Spleen (tissue), 7 donors: ENCODE measurements at regions not wholly inside any gene's neighbourhood (a gene's known extent, or its start where the extent isn't known, plus 50 kb on each side); places are given as distances from the start of the nearest gene placed in this dataset.

Experiments used
- POLR2A ChIP-seq, 3 donors: fragments of 450-650 bp; IDR thresholded peaks; one replicate each; pipeline ENCODE4 v1.5.1; 2017; ENCODE audit warnings: antibody characterized with exemption in 3 of 3, mild to moderate bottlenecking in 1 of 3
- POLR2AphosphoS5 ChIP-seq, 3 donors: sonication (generic); formaldehyde crosslinking; IDR thresholded peaks; one replicate each; pipeline ENCODE4 v1.5.1; 2017; ENCODE audit warnings: antibody characterized with exemption in 3 of 3
- TF ChIP-seq, protein P1 (sequence below), 11 experiments: fragments of 200-600 bp in 7 of 11; fragments of 450-650 bp in 4 of 11; sonication (generic) in 4 of 11; IDR thresholded peaks in 8 of 11; conservative IDR thresholded peaks in 3 of 11; 1 replicate in 7 of 11; 2 replicates in 4 of 11; pipeline versions ENCODE4 v1.4.0 to v1.8.0; 2016 to 2021; ENCODE audit warnings: antibody characterized with exemption in 11 of 11, inconsistent platforms in 4 of 11, mild to moderate bottlenecking in 1 of 11
- donor health status: DM: no; HTN: no; CAD: no; lungs with moderate emphysema.
- donor health status: DM: no; HTN: no; CAD: no.
- donor health status: DM: no; HTN: no; CAD: no.

DNA sequence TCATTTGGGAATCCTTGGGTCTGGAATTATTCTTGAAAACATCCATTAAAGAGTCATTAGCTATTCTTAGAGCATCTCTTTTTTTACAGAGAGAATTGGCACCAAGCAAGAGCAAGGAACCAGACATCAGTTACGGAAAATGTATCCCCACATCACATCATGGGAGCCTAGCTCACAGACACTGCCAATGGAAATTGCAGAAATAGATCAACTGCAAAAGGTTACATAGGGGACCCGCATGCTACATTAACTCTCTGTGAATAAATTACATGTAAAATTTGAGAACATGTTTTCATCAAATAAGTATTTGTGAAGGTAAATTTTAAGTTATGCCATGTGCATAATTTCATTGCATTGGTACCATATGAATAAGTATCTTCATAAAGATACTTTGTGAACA, 224.8 kb downstream of the ZNF248 start:
- TF ChIP-seq, protein P1, sequence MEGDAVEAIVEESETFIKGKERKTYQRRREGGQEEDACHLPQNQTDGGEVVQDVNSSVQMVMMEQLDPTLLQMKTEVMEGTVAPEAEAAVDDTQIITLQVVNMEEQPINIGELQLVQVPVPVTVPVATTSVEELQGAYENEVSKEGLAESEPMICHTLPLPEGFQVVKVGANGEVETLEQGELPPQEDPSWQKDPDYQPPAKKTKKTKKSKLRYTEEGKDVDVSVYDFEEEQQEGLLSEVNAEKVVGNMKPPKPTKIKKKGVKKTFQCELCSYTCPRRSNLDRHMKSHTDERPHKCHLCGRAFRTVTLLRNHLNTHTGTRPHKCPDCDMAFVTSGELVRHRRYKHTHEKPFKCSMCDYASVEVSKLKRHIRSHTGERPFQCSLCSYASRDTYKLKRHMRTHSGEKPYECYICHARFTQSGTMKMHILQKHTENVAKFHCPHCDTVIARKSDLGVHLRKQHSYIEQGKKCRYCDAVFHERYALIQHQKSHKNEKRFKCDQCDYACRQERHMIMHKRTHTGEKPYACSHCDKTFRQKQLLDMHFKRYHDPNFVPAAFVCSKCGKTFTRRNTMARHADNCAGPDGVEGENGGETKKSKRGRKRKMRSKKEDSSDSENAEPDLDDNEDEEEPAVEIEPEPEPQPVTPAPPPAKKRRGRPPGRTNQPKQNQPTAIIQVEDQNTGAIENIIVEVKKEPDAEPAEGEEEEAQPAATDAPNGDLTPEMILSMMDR (IDR thresholded peaks at IDR 0.05 in 8 of 11, conservative IDR thresholded peaks at IDR 0.05 in 3 of 11): no peak
- TF ChIP-seq POLR2A (IDR thresholded peaks at IDR 0.05): no peak
- no peak for TF ChIP-seq POLR2AphosphoS5 (IDR thresholded peaks at IDR 0.05)
